ENCODE measurements at regions not wholly inside any gene's neighbourhood (a gene's known extent, or its start where the extent isn't known, plus 50 kb on each side); places are given as distances from the start of the nearest gene placed in this dataset.

GRCh38 chr5:85663708-85664031 lies 954.1 kb upstream of the COX7C start:
- H3K4me1 Mint-ChIP-seq = peaks cover 5% of the 10 kb centered on the region
- H3K4me3 Mint-ChIP-seq = peak overlapping the region; percentile 52
- peaks cover 13% of the 10 kb centered on the region for H3K36me3 Mint-ChIP-seq
- CTCF ChIA-PET = no interaction called here
- no peak for DNase-seq (ENCODE audit: low spot score)
- POLR2A ChIA-PET = no interaction called here
- no peaks in the 10 kb centered on the region for H3K27me3 Mint-ChIP-seq (ENCODE audit: low read depth)
- no peak for ATAC-seq
- TF ChIP-seq USF2 (CRISPR knock-in tag; IDR thresholded peaks at IDR 0.05) (no peak), NR2C2 (CRISPR knock-in tag; IDR thresholded peaks at IDR 0.05) (no peak), TEAD1 (CRISPR knock-in tag; IDR thresholded peaks at IDR 0.05) (no peak), ZNF219 (CRISPR knock-in tag; IDR thresholded peaks at IDR 0.05; ENCODE audit: borderline replicate concordance) (no peak), ATF1 (CRISPR knock-in tag; IDR thresholded peaks at IDR 0.05) (no peak)
- H3K9me3 Mint-ChIP-seq = peaks cover 22% of the 10 kb centered on the region
- H3K27ac Mint-ChIP-seq = 0 out of 2 replicates have a peak overlapping the region, but pooled peaks have one; percentile 53

- DNase-seq (ENCODE audit: low spot score) = no peak
Observed at GRCh38 chr5:85670417-85670816, 947.3 kb upstream of the COX7C start.

More at GRCh38 chr5:85670417-85670816, 947.3 kb upstream of the COX7C start:
- no peaks in the 10 kb centered on the region for H3K36me3 Mint-ChIP-seq
- H3K4me3 Mint-ChIP-seq = no peak overlapping the region
- H3K4me1 Mint-ChIP-seq = peaks cover 5% of the 10 kb centered on the region
- no peaks in the 10 kb centered on the region for H3K27me3 Mint-ChIP-seq (ENCODE audit: low read depth)
- CTCF ChIA-PET = no interaction called here
- H3K27ac Mint-ChIP-seq = no peak overlapping the region
- ATAC-seq = no peak
- TF ChIP-seq USF1 (CRISPR knock-in tag; IDR thresholded peaks at IDR 0.05) (no peak), ZNF219 (CRISPR knock-in tag; IDR thresholded peaks at IDR 0.05; ENCODE audit: borderline replicate concordance) (no peak), ZNF425 (CRISPR knock-in tag; conservative IDR thresholded peaks at IDR 0.05) (no peak), PRDM15 (CRISPR knock-in tag; IDR thresholded peaks at IDR 0.05) (no peak), CREB1 (CRISPR knock-in tag; IDR thresholded peaks at IDR 0.05) (no peak), CTCF (IDR thresholded peaks at IDR 0.05) (no peak), JUN (CRISPR knock-in tag; IDR thresholded peaks at IDR 0.05) (no peak), ZNF416 (CRISPR knock-in tag; IDR thresholded peaks at IDR 0.05) (no peak), ZNF138 (CRISPR knock-in tag; conservative IDR thresholded peaks at IDR 0.05) (no peak), EMX1 (CRISPR knock-in tag; IDR thresholded peaks at IDR 0.05) (no peak), ELF4 (CRISPR knock-in tag; IDR thresholded peaks at IDR 0.05; ENCODE audit: low read depth) (no peak)
- POLR2A ChIA-PET = no interaction called here
- H3K9me3 Mint-ChIP-seq = peaks cover 3% of the 10 kb centered on the region; the same call in 1 of the 2 replicates
